SK-N-SH (cell line): ENCODE measurements at regions not wholly inside any gene's neighbourhood (a gene's known extent, or its start where the extent isn't known, plus 50 kb on each side); places are given as distances from the start of the nearest gene placed in this dataset.
A peak's percentile ranks its signal among the peaks of the same experiment; 100 is the strongest.

Experiments
- CTCF ChIA-PET: fragments of 300-600, 350-600 bp; formaldehyde crosslinking; extraction: SDS; loops from one replicate; lab custom pipeline; 2021; lab: Yijun Ruan, JAX
- POLR2A ChIA-PET: fragments of 350-600 bp; sonication (Branson Sonifier 250); formaldehyde crosslinking; extraction: SDS; loops from one replicate; lab custom pipeline; 2020; ENCODE audit warnings: antibody characterized with exemption, inconsistent platforms; lab: Yijun Ruan, JAX
- DNase-seq: peaks from one replicate; pipeline ENCODE4 v3.0.0; 2012
- H2AFZ ChIP-seq: fragments of 200-600 bp; sonication (generic); 2 replicates; pipeline ENCODE4 v1.8.1; 2016; ENCODE audit warnings: antibody characterized with exemption, mild to moderate bottlenecking, low read depth
- H3F3A ChIP-seq: fragments of 200-600 bp; sonication (generic); replicated peaks from 2 replicates; pipeline ENCODE3; 2016; ENCODE audit warnings: antibody characterized with exemption, mild to moderate bottlenecking; ENCODE audit not compliant: insufficient read depth
- H3K27ac ChIP-seq, 2 experiments: fragments of 200-500 bp in 1 of 2; fragments of 200-600 bp in 1 of 2; sonication (Bioruptor generic) in 1 of 2; sonication (generic), shearing (Covaris generic) in 1 of 2; 2 replicates each; pipeline versions ENCODE4 v1.5.1 to v1.6.1; 2014 to 2016; ENCODE audit warnings: low read depth in 2 of 2, inconsistent platforms in 1 of 2, low read length in 1 of 2, mild to moderate bottlenecking in 1 of 2, mixed read lengths in 1 of 2
- H3K27me3 ChIP-seq: fragments of 200-600 bp; sonication (generic), shearing (Covaris generic); 2 replicates; pipeline ENCODE4 v1.6.1; 2016; ENCODE audit warnings: mixed run types; ENCODE audit not compliant: insufficient read depth
- H3K36me3 ChIP-seq, 2 experiments: fragments of 200-500 bp in 1 of 2; fragments of 200-600 bp in 1 of 2; sonication (Bioruptor generic) in 1 of 2; sonication (generic) in 1 of 2; replicated peaks in 1 of 2; 2 replicates each; pipeline versions ENCODE3 to v1.5.1; 2014 to 2016; ENCODE audit warnings: low read length in 1 of 2, mild to moderate bottlenecking in 1 of 2; ENCODE audit not compliant: insufficient read depth in 2 of 2, control insufficient read depth in 1 of 2
- H3K4me1 ChIP-seq, 2 experiments: fragments of 200-500 bp in 1 of 2; fragments of 200-600 bp in 1 of 2; sonication (Bioruptor generic) in 1 of 2; sonication (generic), shearing (Covaris generic) in 1 of 2; 2 replicates each; pipeline versions ENCODE4 v1.5.1 to v1.6.1; 2014 to 2016; ENCODE audit warnings: low read depth in 1 of 2, low read length in 1 of 2, mixed run types in 1 of 2; ENCODE audit not compliant: insufficient read depth in 2 of 2, control insufficient read depth in 1 of 2
- H3K4me2 ChIP-seq: fragments of 200-600 bp; sonication (generic), shearing (Covaris generic); 2 replicates; pipeline ENCODE4 v1.6.1; 2017; ENCODE audit warnings: mixed run types
- H3K4me3 ChIP-seq, 2 experiments: fragments of 200-500 bp in 1 of 2; fragments of 200-600 bp in 1 of 2; sonication (Bioruptor generic) in 1 of 2; sonication (generic), shearing (Covaris generic) in 1 of 2; 2 replicates each; pipeline versions ENCODE4 v1.5.1 to v1.8.1; 2014 to 2016; ENCODE audit warnings: low read depth in 2 of 2, inconsistent platforms in 1 of 2, low read length in 1 of 2, mild to moderate bottlenecking in 1 of 2, mixed read lengths in 1 of 2, moderate library complexity in 1 of 2
- H3K79me2 ChIP-seq: fragments of 200-600 bp; sonication (generic); 2 replicates; pipeline ENCODE4 v1.8.1; 2017; ENCODE audit warnings: mild to moderate bottlenecking; ENCODE audit not compliant: insufficient read depth
- H3K9ac ChIP-seq: fragments of 200-600 bp; sonication (generic); 2 replicates; pipeline ENCODE4 v1.6.1; 2017; ENCODE audit warnings: mixed run types
- H3K9me2 ChIP-seq: fragments of 200-600 bp; sonication (generic); 2 replicates; pipeline ENCODE4 v1.6.1; 2017; ENCODE audit warnings: mixed run types
- H3K9me3 ChIP-seq: fragments of 200-600 bp; sonication (generic); 2 replicates; pipeline ENCODE4 v1.6.1; 2017; ENCODE audit warnings: mixed run types, mild to moderate bottlenecking, moderate library complexity
- H4K20me1 ChIP-seq: fragments of 200-600 bp; sonication (generic); 2 replicates; pipeline ENCODE4 v1.6.1; 2017; ENCODE audit warnings: mild to moderate bottlenecking, mixed run types; ENCODE audit not compliant: insufficient read depth
- CHD2 ChIP-seq: fragments of 150-350 bp; IDR thresholded peaks from 2 replicates; pipeline ENCODE4 v1.6.1; 2018; ENCODE audit warnings: low read length; ENCODE audit not compliant: partially characterized antibody
- CTCF ChIP-seq: fragments of 200-600 bp; sonication (generic); IDR thresholded peaks from 2 replicates; pipeline ENCODE4 v1.6.1; 2017; ENCODE audit warnings: antibody characterized with exemption, mild to moderate bottlenecking, moderate library complexity
- EZH2phosphoT487 ChIP-seq: fragments of 200-600 bp; sonication (generic); IDR thresholded peaks from 2 replicates; pipeline ENCODE4 v1.6.1; 2017; ENCODE audit warnings: low read depth, mixed run types, mild to moderate bottlenecking, antibody characterized with exemption, moderate library complexity, borderline replicate concordance
- FOSL2 ChIP-seq: IDR thresholded peaks from 2 replicates; pipeline ENCODE4 v1.4.0; 2012; ENCODE audit warnings: low read depth, mild to moderate bottlenecking, moderate library complexity, borderline replicate concordance
- GATA2 ChIP-seq: sonication (generic); formaldehyde crosslinking; IDR thresholded peaks from 2 replicates; pipeline ENCODE4 v1.5.0; 2020; ENCODE audit warnings: mild to moderate bottlenecking, missing genetic modification reagents
- MAX ChIP-seq: IDR thresholded peaks from 2 replicates; pipeline ENCODE4 v1.4.0; 2012; ENCODE audit warnings: low read depth
- MEF2A ChIP-seq: IDR thresholded peaks from 2 replicates; pipeline ENCODE4 v1.4.0; 2012; ENCODE audit warnings: low read depth, borderline replicate concordance
- MXI1 ChIP-seq: IDR thresholded peaks from 2 replicates; pipeline ENCODE4 v1.6.1; 2012; ENCODE audit warnings: mild to moderate bottlenecking, low read depth, low read length, improper control_type of control experiment
- PBX3 ChIP-seq: IDR thresholded peaks from 2 replicates; pipeline ENCODE4; 2012
- RAD21 ChIP-seq: IDR thresholded peaks from 2 replicates; pipeline ENCODE4 v1.6.1; 2012; ENCODE audit warnings: mild to moderate bottlenecking, low read length
- REST ChIP-seq: IDR thresholded peaks from 2 replicates; pipeline ENCODE4 v1.6.1; 2012; ENCODE audit warnings: mild to moderate bottlenecking, low read depth, low read length, moderate library complexity
- RXRA ChIP-seq: IDR thresholded peaks from 2 replicates; pipeline ENCODE4 v1.4.0; 2012; ENCODE audit warnings: low read depth, mild to moderate bottlenecking, borderline replicate concordance
- SMC3 ChIP-seq: IDR thresholded peaks from 2 replicates; pipeline ENCODE4 v1.6.1; 2012; ENCODE audit warnings: low read depth, low read length, improper control_type of control experiment
- TAF1 ChIP-seq: IDR thresholded peaks from 2 replicates; pipeline ENCODE4 v1.6.1; 2012; ENCODE audit warnings: low read depth, mild to moderate bottlenecking, low read length, moderate library complexity, borderline replicate concordance
- USF2 ChIP-seq: fragments of 150-350 bp; IDR thresholded peaks from 2 replicates; pipeline ENCODE4 v1.6.1; 2017; ENCODE audit warnings: antibody characterized with exemption, low read length, low read depth, borderline replicate concordance
- WGBS: methylation state at CpG from one replicate; pipeline ENCODE4 v1.1.6; 2017; ENCODE audit warnings: low lambda C conversion rate; 5-methylcytosine and 5-hydroxymethylcytosine counted together

GRCh38 chr3:53970661-53971060 lies 79.0 kb upstream of the SELENOK start:
- CTCF ChIA-PET, result interaction anchor here (1.0 kb wide), 1 partner anchor 32 kb away, joined by 3 read pairs; no protein-coding TSS in a partner anchor
- DNase-seq, result no peak

GRCh38 chr3:53969086-53969485 lies 77.4 kb upstream of the SELENOK start:
- H3K9ac ChIP-seq, result no peak overlapping the region
- no peak for DNase-seq
- 47% methylated on average over 7 of the region's 7 CpGs for WGBS
- H3K4me3 ChIP-seq, result no peak overlapping the region
- H2AFZ ChIP-seq, result no peak overlapping the region
- H3F3A ChIP-seq, result no peaks in the 10 kb centered on the region
- no peaks in the 10 kb centered on the region for H3K9me2 ChIP-seq
- POLR2A ChIA-PET, result no interaction called here
- H3K27ac ChIP-seq, result no peak overlapping the region
- H3K4me2 ChIP-seq, result no peak overlapping the region
- H3K36me3 ChIP-seq, result no peaks in the 10 kb centered on the region
- no peaks in the 10 kb centered on the region for H4K20me1 ChIP-seq
- H3K9me3 ChIP-seq, result no peaks in the 10 kb centered on the region
- no peaks in the 10 kb centered on the region for H3K27me3 ChIP-seq
- no peaks in the 10 kb centered on the region for H3K79me2 ChIP-seq
- CTCF ChIA-PET, result interaction anchor here (1.7 kb wide), 1 partner anchor 30 kb away, joined by 4 read pairs; no protein-coding TSS in a partner anchor
- H3K4me1 ChIP-seq, result no peaks in the 10 kb centered on the region
- TF ChIP-seq MXI1 (no peak), MEF2A (no peak), USF2 (no peak), PBX3 (no peak), CHD2 (no peak), EZH2phosphoT487 (no peak), TAF1 (no peak), FOSL2 (no peak), RXRA (no peak), GATA2 (no peak), CTCF (no peak), RAD21 (no peak), SMC3 (no peak), MAX (no peak)

More at GRCh38 chr3:53970661-53971060, 79.0 kb upstream of the SELENOK start:
- H4K20me1 ChIP-seq, result no peaks in the 10 kb centered on the region
- TF ChIP-seq GATA2, result no peak
- no peak for TF ChIP-seq MEF2A
- peak; percentile 58; the same call in 1 of the 2 replicates for TF ChIP-seq REST
- no peaks in the 10 kb centered on the region for H3K4me1 ChIP-seq
- H2AFZ ChIP-seq, result no peak overlapping the region
- H3K79me2 ChIP-seq, result no peaks in the 10 kb centered on the region
- no peaks in the 10 kb centered on the region for H3F3A ChIP-seq
- no peak overlapping the region for H3K27ac ChIP-seq
- no peak overlapping the region for H3K4me3 ChIP-seq
- POLR2A ChIA-PET, result no interaction called here
- H3K36me3 ChIP-seq, result no peaks in the 10 kb centered on the region
- H3K9me2 ChIP-seq, result no peaks in the 10 kb centered on the region
- no peaks in the 10 kb centered on the region for H3K9me3 ChIP-seq
- no peak overlapping the region for H3K9ac ChIP-seq
- H3K27me3 ChIP-seq, result no peaks in the 10 kb centered on the region
- 13% methylated on average over 3 of the region's 3 CpGs for WGBS
- no peak overlapping the region for H3K4me2 ChIP-seq
